Ishikawa (cell line): ENCODE measurements at regions not wholly inside any gene's neighbourhood (a gene's known extent, or its start where the extent isn't known, plus 50 kb on each side); places are given as distances from the start of the nearest gene placed in this dataset.

ENCODE experiments used
- CREB1 ChIP-seq: IDR thresholded peaks from 2 replicates; pipeline ENCODE4 v1.6.1; 2012; ENCODE audit warnings: low read depth
- EP300 ChIP-seq: IDR thresholded peaks from 2 replicates; pipeline ENCODE4 v1.6.1; 2012; ENCODE audit warnings: borderline replicate concordance
- TCF12 ChIP-seq: IDR thresholded peaks from 2 replicates; pipeline ENCODE4 v1.6.1; 2012; ENCODE audit warnings: low read depth
- USF1 ChIP-seq: IDR thresholded peaks from 2 replicates; pipeline ENCODE4 v1.6.1; 2012
- YY1 ChIP-seq: IDR thresholded peaks from 2 replicates; pipeline ENCODE4 v1.6.1; 2012; ENCODE audit warnings: low read depth

- TF ChIP-seq EP300, result no peak
- no peak for TF ChIP-seq CREB1
- no peak for TF ChIP-seq USF1
- TF ChIP-seq YY1, result no peak
- no peak for TF ChIP-seq TCF12
Measured at GRCh38 chr20:22762576-22763256, 178.3 kb upstream of the FOXA2 start.
